HCT116 (cell line): ENCODE measurements at regions not wholly inside any gene's neighbourhood (a gene's known extent, or its start where the extent isn't known, plus 50 kb on each side); places are given as distances from the start of the nearest gene placed in this dataset.

Experiments
- EGR1 ChIP-seq: IDR thresholded peaks from 2 replicates; pipeline ENCODE4 v1.6.1; 2012; ENCODE audit warnings: low read depth
- EZH2 ChIP-seq: fragments of 200-600 bp; sonication (generic); IDR thresholded peaks from 2 replicates; pipeline ENCODE4 v1.6.1; 2017; ENCODE audit warnings: antibody characterized with exemption, mixed run types
- POLR2A ChIP-seq: IDR thresholded peaks from 2 replicates; pipeline ENCODE4 v1.7.0; 2011; ENCODE audit warnings: borderline replicate concordance; ENCODE audit not compliant: insufficient read depth, insufficient read length; ENCODE audit errors: extremely low read depth
- POLR2AphosphoS5 ChIP-seq: IDR thresholded peaks from 2 replicates; pipeline ENCODE4 v1.6.1; 2011; ENCODE audit warnings: mild to moderate bottlenecking, low read depth, low read length, moderate library complexity
- YY1 ChIP-seq: IDR thresholded peaks from 2 replicates; pipeline ENCODE4 v1.6.1; 2011; ENCODE audit warnings: low read length, low read depth, moderate library complexity, mild to moderate bottlenecking; ENCODE audit not compliant: insufficient replicate concordance; ENCODE audit errors: extremely low read depth
- TF ChIP-seq, protein P1 (sequence below), 3 experiments: fragments of 200-600 bp in 1 of 3; sonication (generic) in 1 of 3; IDR thresholded peaks in 2 of 3; conservative IDR thresholded peaks in 1 of 3; 2 replicates each; pipeline ENCODE4 v1.5.1; 2012 to 2017; ENCODE audit warnings: low read depth in 2 of 3, low read length in 2 of 3, antibody characterized with exemption in 1 of 3, borderline replicate concordance in 1 of 3, control low read depth in 1 of 3, mild to moderate bottlenecking in 1 of 3, mixed read lengths in 1 of 3, mixed run types in 1 of 3, moderate library complexity in 1 of 3; ENCODE audit not compliant: insufficient read depth in 1 of 3

DNA sequence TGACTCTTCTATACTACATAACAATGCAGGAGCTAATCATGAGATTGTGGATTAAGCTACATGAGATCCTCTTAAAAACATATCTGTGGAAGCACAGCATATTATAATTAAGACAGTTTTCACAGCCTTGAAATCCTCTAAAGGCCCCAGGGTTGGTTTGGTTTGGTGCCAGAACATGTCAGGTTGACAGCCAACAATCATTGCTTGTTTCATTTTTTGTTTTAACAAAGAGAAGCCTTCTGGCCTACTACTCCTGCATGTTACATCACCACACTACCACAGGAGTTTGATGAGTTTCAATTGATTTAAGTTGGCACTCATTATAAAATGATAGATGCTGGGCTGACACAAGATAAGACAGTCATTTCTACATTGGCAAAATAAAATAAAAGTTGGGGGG, 255.9 kb upstream of the ERBB4 start:
- no peak for TF ChIP-seq YY1
- no peak for TF ChIP-seq POLR2A
- TF ChIP-seq, protein P1, sequence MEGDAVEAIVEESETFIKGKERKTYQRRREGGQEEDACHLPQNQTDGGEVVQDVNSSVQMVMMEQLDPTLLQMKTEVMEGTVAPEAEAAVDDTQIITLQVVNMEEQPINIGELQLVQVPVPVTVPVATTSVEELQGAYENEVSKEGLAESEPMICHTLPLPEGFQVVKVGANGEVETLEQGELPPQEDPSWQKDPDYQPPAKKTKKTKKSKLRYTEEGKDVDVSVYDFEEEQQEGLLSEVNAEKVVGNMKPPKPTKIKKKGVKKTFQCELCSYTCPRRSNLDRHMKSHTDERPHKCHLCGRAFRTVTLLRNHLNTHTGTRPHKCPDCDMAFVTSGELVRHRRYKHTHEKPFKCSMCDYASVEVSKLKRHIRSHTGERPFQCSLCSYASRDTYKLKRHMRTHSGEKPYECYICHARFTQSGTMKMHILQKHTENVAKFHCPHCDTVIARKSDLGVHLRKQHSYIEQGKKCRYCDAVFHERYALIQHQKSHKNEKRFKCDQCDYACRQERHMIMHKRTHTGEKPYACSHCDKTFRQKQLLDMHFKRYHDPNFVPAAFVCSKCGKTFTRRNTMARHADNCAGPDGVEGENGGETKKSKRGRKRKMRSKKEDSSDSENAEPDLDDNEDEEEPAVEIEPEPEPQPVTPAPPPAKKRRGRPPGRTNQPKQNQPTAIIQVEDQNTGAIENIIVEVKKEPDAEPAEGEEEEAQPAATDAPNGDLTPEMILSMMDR (IDR thresholded peaks at IDR 0.05 in 2 of 3, conservative IDR thresholded peaks at IDR 0.05 in 1 of 3; ENCODE audit: borderline replicate concordance in 1 of 3, insufficient read depth in 1 of 3, low read depth in 2 of 3, low read length in 2 of 3) = no peak
- TF ChIP-seq EZH2 = no peak
- no peak for TF ChIP-seq POLR2AphosphoS5
- TF ChIP-seq EGR1 = no peak
